Naive thymus-derived CD8-positive, alpha-beta T cell (primary cell): ENCODE measurements at regions not wholly inside any gene's neighbourhood (a gene's known extent, or its start where the extent isn't known, plus 50 kb on each side); places are given as distances from the start of the nearest gene placed in this dataset.

Experiments
- ATAC-seq, 2 donors: fragments of 150-1000 bp; cut with Tn5 transposase in 1 of 2; sonication (Bioruptor Pico), chemical (Tn5 transposase) in 1 of 2; 1 replicate in 1 of 2; 2 replicates in 1 of 2; pipeline ENCODE4 v1.10.0; 2021; ENCODE audit warnings: mild to moderate bottlenecking in 2 of 2, moderate library complexity in 2 of 2
- POLR2A ChIA-PET: fragments of 350-600 bp; sonication (Branson Sonifier 250); formaldehyde crosslinking; loops from one replicate; lab custom pipeline; 2021; ENCODE audit warnings: antibody characterized with exemption; lab: Charles Lee
- DNase-seq, 10 donors: peaks; one replicate each; pipeline versions ENCODE4 v3.0.0 to v3.0.0-alpha.2; 2020 to 2022
- H3K27ac Mint-ChIP-seq, 10 donors: one replicate each; pipeline ENCODE4 v1.8.0; 2020 to 2022; ENCODE audit warnings: mild to moderate bottlenecking in 10 of 10, mixed read lengths in 10 of 10, moderate library complexity in 4 of 10, inconsistent platforms in 1 of 10
- H3K27me3 Mint-ChIP-seq, 5 donors: one replicate each; pipeline ENCODE4 v1.8.0; 2021 to 2022; ENCODE audit warnings: mixed read lengths in 5 of 5
- H3K36me3 Mint-ChIP-seq, 3 donors: one replicate each; pipeline ENCODE4 v1.8.0; 2020 to 2022; ENCODE audit warnings: mixed read lengths in 3 of 3, mild to moderate bottlenecking in 2 of 3, inconsistent platforms in 1 of 3
- H3K4me1 Mint-ChIP-seq, 4 donors: one replicate each; pipeline ENCODE4 v1.8.0; 2021 to 2022; ENCODE audit warnings: mixed read lengths in 4 of 4
- H3K4me3 Mint-ChIP-seq, 10 donors: one replicate each; pipeline ENCODE4 v1.8.0; 2020 to 2022; ENCODE audit warnings: mild to moderate bottlenecking in 10 of 10, mixed read lengths in 10 of 10, moderate library complexity in 6 of 10, inconsistent platforms in 1 of 10
- H3K9me3 Mint-ChIP-seq, 9 donors: one replicate each; pipeline ENCODE4 v1.8.0; 2020 to 2022; ENCODE audit warnings: mixed read lengths in 9 of 9, mild to moderate bottlenecking in 3 of 9, inconsistent platforms in 1 of 9, moderate library complexity in 1 of 9

GRCh38 chr12:43665091-43665490 is 93.5 kb downstream of the PUS7L start:
- POLR2A ChIA-PET: no interaction called here
- Mint-ChIP-seq H3K9me3 (no peaks in the 10 kb centered on the region), H3K4me3 (no peak overlapping the region), H3K27ac (no peak overlapping the region), H3K27me3 (peaks cover 4 to 15% (median 11%) of the 10 kb centered on the region in 5 donors), H3K36me3 (no peaks in the 10 kb centered on the region), H3K4me1 (no peaks in the 10 kb centered on the region)
- no peak for ATAC-seq
- DNase-seq: no peak

GRCh38 chr12:43662736-43663135 is 95.9 kb downstream of the PUS7L start:
- no peak overlapping the region for H3K27ac Mint-ChIP-seq
- no peaks in the 10 kb centered on the region for H3K9me3 Mint-ChIP-seq
- H3K4me3 Mint-ChIP-seq: no peak overlapping the region
- ATAC-seq (no peak), DNase-seq (no peak)
- H3K27me3 Mint-ChIP-seq: peaks cover 0 to 11% (median 4%) of the 10 kb centered on the region in 5 donors
- no peaks in the 10 kb centered on the region for H3K4me1 Mint-ChIP-seq
- H3K36me3 Mint-ChIP-seq: no peaks in the 10 kb centered on the region
- POLR2A ChIA-PET: no interaction called here

- no peak for DNase-seq
- no peak overlapping the region for H3K27ac Mint-ChIP-seq
- ATAC-seq: no peak
- H3K4me1 Mint-ChIP-seq: no peaks in the 10 kb centered on the region
- no peak overlapping the region for H3K4me3 Mint-ChIP-seq
- no peaks in the 10 kb centered on the region for H3K9me3 Mint-ChIP-seq
- POLR2A ChIA-PET: no interaction called here
- H3K27me3 Mint-ChIP-seq: peaks cover 1 to 15% (median 6%) of the 10 kb centered on the region in 5 donors
- H3K36me3 Mint-ChIP-seq: no peaks in the 10 kb centered on the region
Observed at GRCh38 chr12:43655586-43655985, 103.0 kb downstream of the PUS7L start.

- no peak for ATAC-seq
- Mint-ChIP-seq H3K36me3 (no peaks in the 10 kb centered on the region), H3K4me3 (no peak overlapping the region), H3K4me1 (no peaks in the 10 kb centered on the region), H3K9me3 (no peaks in the 10 kb centered on the region), H3K27me3 (peaks cover 0 to 20% (median 8%) of the 10 kb centered on the region in 5 donors), H3K27ac (no peak overlapping the region)
- POLR2A ChIA-PET: no interaction called here
- DNase-seq: no peak
Observed at GRCh38 chr12:43653917-43654316, 101.9 kb upstream of the ADAMTS20 start.

- no peak for ATAC-seq
- no peaks in the 10 kb centered on the region for H3K9me3 Mint-ChIP-seq
- no peaks in the 10 kb centered on the region for H3K4me1 Mint-ChIP-seq
- no peak for DNase-seq
- no peaks in the 10 kb centered on the region for H3K36me3 Mint-ChIP-seq
- peaks cover 3 to 23% (median 8%) of the 10 kb centered on the region in 5 donors for H3K27me3 Mint-ChIP-seq
- POLR2A ChIA-PET: interaction anchor here (0.6 kb wide), 1 partner anchor 560 kb away, joined by 5 read pairs; no protein-coding TSS in a partner anchor
- no peak overlapping the region for H3K4me3 Mint-ChIP-seq
- H3K27ac Mint-ChIP-seq: no peak overlapping the region
Observed at GRCh38 chr12:43653289-43653915, 101.4 kb upstream of the ADAMTS20 start.

GRCh38 chr12:43648636-43649035 is 96.6 kb upstream of the ADAMTS20 start:
- Mint-ChIP-seq H3K4me3 (no peak overlapping the region), H3K27ac (no peak overlapping the region), H3K36me3 (no peaks in the 10 kb centered on the region), H3K4me1 (no peaks in the 10 kb centered on the region), H3K9me3 (peaks cover 0 to 2% (median 0%) of the 10 kb centered on the region in 9 donors), H3K27me3 (peaks cover 6 to 20% (median 11%) of the 10 kb centered on the region in 5 donors)
- DNase-seq (no peak), ATAC-seq (no peak)
- POLR2A ChIA-PET: no interaction called here

GRCh38 chr12:43638806-43639205 is 86.8 kb upstream of the ADAMTS20 start:
- peaks cover 8 to 35% (median 22%) of the 10 kb centered on the region in 5 donors for H3K27me3 Mint-ChIP-seq
- ATAC-seq (no peak), DNase-seq (no peak)
- H3K27ac Mint-ChIP-seq: no peak overlapping the region
- H3K4me3 Mint-ChIP-seq: no peak overlapping the region
- no peaks in the 10 kb centered on the region for H3K36me3 Mint-ChIP-seq
- H3K9me3 Mint-ChIP-seq: peaks cover 0 to 9% (median 0%) of the 10 kb centered on the region in 9 donors
- H3K4me1 Mint-ChIP-seq: no peaks in the 10 kb centered on the region
- POLR2A ChIA-PET: no interaction called here

- POLR2A ChIA-PET: no interaction called here
- ATAC-seq: no peak
- H3K27me3 Mint-ChIP-seq: peaks cover 12 to 37% (median 22%) of the 10 kb centered on the region in 5 donors
- no peak for DNase-seq
- no peaks in the 10 kb centered on the region for H3K36me3 Mint-ChIP-seq
- no peak overlapping the region for H3K4me3 Mint-ChIP-seq
- H3K27ac Mint-ChIP-seq: no peak overlapping the region
- no peaks in the 10 kb centered on the region for H3K4me1 Mint-ChIP-seq
- H3K9me3 Mint-ChIP-seq: peaks cover 0 to 9% (median 0%) of the 10 kb centered on the region in 9 donors
Observed at GRCh38 chr12:43636725-43637463, 84.9 kb upstream of the ADAMTS20 start.

- POLR2A ChIA-PET: no interaction called here
- Mint-ChIP-seq H3K4me1 (no peaks in the 10 kb centered on the region), H3K36me3 (no peaks in the 10 kb centered on the region), H3K27ac (no peak overlapping the region), H3K4me3 (no peak overlapping the region), H3K9me3 (peaks cover 0 to 9% (median 4%) of the 10 kb centered on the region in 9 donors), H3K27me3 (peaks cover 2 to 13% (median 10%) of the 10 kb centered on the region in 5 donors)
- ATAC-seq: no peak
- no peak for DNase-seq
Observed at GRCh38 chr12:43621262-43621661, 69.3 kb upstream of the ADAMTS20 start.

GRCh38 chr12:43602738-43603137 is 50.7 kb upstream of the ADAMTS20 start:
- no peak for ATAC-seq
- DNase-seq: no peak
- POLR2A ChIA-PET: no interaction called here
- Mint-ChIP-seq H3K27ac (no peak overlapping the region), H3K4me3 (no peak overlapping the region), H3K36me3 (no peaks in the 10 kb centered on the region), H3K9me3 (no peaks in the 10 kb centered on the region), H3K4me1 (no peaks in the 10 kb centered on the region), H3K27me3 (peaks cover 1 to 12% (median 3%) of the 10 kb centered on the region in 5 donors)
